H1 (cell line): ENCODE measurements at regions not wholly inside any gene's neighbourhood (a gene's known extent, or its start where the extent isn't known, plus 50 kb on each side); places are given as distances from the start of the nearest gene placed in this dataset.

Experiments used
- CTCF ChIA-PET: fragments of 300-600 bp; sonication (Branson Sonifier 250); formaldehyde crosslinking; loops from one replicate; lab custom pipeline; 2021; ENCODE audit not compliant: partially characterized antibody; lab: Charles Lee
- POLR2A ChIA-PET: fragments of 300-600 bp; sonication (Branson Sonifier 250); formaldehyde crosslinking; loops from one replicate; lab custom pipeline; 2021; ENCODE audit warnings: inconsistent platforms; ENCODE audit not compliant: partially characterized antibody; lab: Charles Lee
- DNase-seq, 2 experiments: peaks; one replicate each; pipeline versions ENCODE4 v3.0.0 to v3.0.0-alpha.2; 2010 to 2022; ENCODE audit warnings: low spot score in 2 of 2, low read depth in 1 of 2, mixed read lengths in 1 of 2
- FAIRE-seq: peaks from 2 replicates; lab custom pipeline; 2011; peaks lifted over from hg19 to GRCh38; lab: Jason Lieb, UNC
- H2AFZ ChIP-seq: 2 replicates; pipeline ENCODE4 v1.8.1; 2012; ENCODE audit warnings: low read length, inconsistent platforms
- H2AK5ac ChIP-seq: 2 replicates; pipeline ENCODE4 v1.6.1; 2013; ENCODE audit warnings: low read depth, low read length
- H2BK120ac ChIP-seq: replicated peaks from 2 replicates; pipeline ENCODE3; 2013; ENCODE audit warnings: low read depth, low read length, inconsistent platforms
- H2BK12ac ChIP-seq: 2 replicates; pipeline ENCODE4 v1.6.1; 2013; ENCODE audit warnings: low read depth, low read length
- H2BK15ac ChIP-seq: 2 replicates; pipeline ENCODE4 v1.6.1; 2013; ENCODE audit warnings: low read length
- H2BK20ac ChIP-seq: 2 replicates; pipeline ENCODE4 v1.6.1; 2013; ENCODE audit warnings: low read length
- H2BK5ac ChIP-seq: 2 replicates; pipeline ENCODE4 v1.6.1; 2013; ENCODE audit warnings: low read depth, low read length
- H3K14ac ChIP-seq: 2 replicates; pipeline ENCODE4 v1.6.1; 2013; ENCODE audit warnings: inconsistent platforms; ENCODE audit not compliant: insufficient read length
- H3K18ac ChIP-seq: 2 replicates; pipeline ENCODE4 v1.6.1; 2013; ENCODE audit warnings: low read length; ENCODE audit errors: extremely low read depth
- H3K23ac ChIP-seq: 2 replicates; pipeline ENCODE4 v1.6.1; 2013; ENCODE audit warnings: inconsistent platforms; ENCODE audit not compliant: insufficient read length
- H3K23me2 ChIP-seq: 2 replicates; pipeline ENCODE4 v1.6.1; 2013; ENCODE audit warnings: low read depth, low read length
- H3K27ac ChIP-seq: 2 replicates; pipeline ENCODE4 v1.6.1; 2011; ENCODE audit warnings: low read depth, low read length, inconsistent platforms
- H3K27me3 ChIP-seq, 4 experiments: replicated peaks in 1 of 4; 1 replicate in 1 of 4; 2 replicates in 3 of 4; pipeline versions ENCODE4 v1.6.1 to v1.8.1; 2011 to 2013; ENCODE audit warnings: low read length in 3 of 4, mild to moderate bottlenecking in 3 of 4, inconsistent platforms in 2 of 4, mixed read lengths in 2 of 4, moderate library complexity in 1 of 4; ENCODE audit not compliant: control insufficient read depth in 3 of 4, insufficient read depth in 3 of 4; ENCODE audit errors: extremely low read depth in 1 of 4
- H3K36me3 ChIP-seq, 4 experiments: 2 replicates each; pipeline versions ENCODE4 v1.6.1 to v1.8.1; 2011 to 2013; ENCODE audit warnings: mild to moderate bottlenecking in 4 of 4, low read length in 3 of 4, moderate library complexity in 2 of 4, control low read depth in 1 of 4, inconsistent platforms in 1 of 4; ENCODE audit not compliant: insufficient read depth in 4 of 4, control insufficient read depth in 2 of 4
- H3K4ac ChIP-seq: replicated peaks from 2 replicates; pipeline ENCODE3; 2013; ENCODE audit warnings: low read length, low read depth, mixed read lengths, inconsistent platforms; ENCODE audit not compliant: insufficient read length
- H3K4me1 ChIP-seq, 4 experiments: replicated peaks in 1 of 4; 1 replicate in 1 of 4; 2 replicates in 3 of 4; pipeline versions ENCODE4 v1.6.1 to v1.8.1; 2011 to 2013; ENCODE audit warnings: low read length in 3 of 4, inconsistent platforms in 2 of 4, mixed read lengths in 1 of 4; ENCODE audit not compliant: insufficient read depth in 4 of 4, control insufficient read depth in 3 of 4
- H3K4me2 ChIP-seq, 2 experiments: 2 replicates each; pipeline versions ENCODE4 v1.6.1 to v1.8.1; 2011 to 2013; ENCODE audit warnings: low read depth in 2 of 2, low read length in 2 of 2, control low read depth in 1 of 2, inconsistent platforms in 1 of 2, mild to moderate bottlenecking in 1 of 2; ENCODE audit not compliant: insufficient read depth in 1 of 2
- H3K4me3 ChIP-seq, 4 experiments: fragments of 200-600, 300-600 bp in 1 of 4; sonication (generic), shearing (Covaris generic), sonication (Bioruptor Twin) in 1 of 4; 2 replicates each; pipeline versions ENCODE4 v1.5.1 to v1.8.1; 2011 to 2016; ENCODE audit warnings: low read length in 4 of 4, low read depth in 3 of 4, control low read depth in 2 of 4, inconsistent platforms in 2 of 4, mild to moderate bottlenecking in 2 of 4, mixed read lengths in 1 of 4, moderate library complexity in 1 of 4; ENCODE audit not compliant: insufficient read depth in 2 of 4; ENCODE audit errors: extremely low read depth in 1 of 4
- H3K56ac ChIP-seq: replicated peaks from 2 replicates; pipeline ENCODE3; 2013; ENCODE audit warnings: low read depth, mild to moderate bottlenecking, mixed read lengths, low read length, inconsistent platforms; ENCODE audit not compliant: insufficient read length
- H3K79me1 ChIP-seq: 2 replicates; pipeline ENCODE4 v1.6.1; 2013; ENCODE audit warnings: low read depth, low read length, control low read depth
- H3K79me2 ChIP-seq, 2 experiments: 2 replicates each; pipeline versions ENCODE4 v1.6.1 to v1.8.1; 2012 to 2013; ENCODE audit warnings: low read length in 2 of 2, mild to moderate bottlenecking in 2 of 2, inconsistent platforms in 1 of 2; ENCODE audit not compliant: insufficient read depth in 2 of 2, control insufficient read depth in 1 of 2
- H3K9ac ChIP-seq, 4 experiments: replicated peaks in 1 of 4; 1 replicate in 1 of 4; 2 replicates in 3 of 4; pipeline versions ENCODE4 v1.6.1 to v1.8.1; 2011 to 2013; ENCODE audit warnings: low read depth in 3 of 4, low read length in 3 of 4, control low read depth in 2 of 4, mild to moderate bottlenecking in 2 of 4, moderate library complexity in 2 of 4, inconsistent platforms in 1 of 4; ENCODE audit errors: extremely low read depth in 1 of 4
- H3K9me3 ChIP-seq, 2 experiments: 2 replicates each; pipeline versions ENCODE4 v1.6.1 to v1.8.1; 2012 to 2013; ENCODE audit warnings: mild to moderate bottlenecking in 2 of 2, moderate library complexity in 2 of 2, control low read depth in 1 of 2, inconsistent platforms in 1 of 2, low read depth in 1 of 2, low read length in 1 of 2, mixed read lengths in 1 of 2; ENCODE audit not compliant: insufficient read depth in 2 of 2
- H4K20me1 ChIP-seq, 2 experiments: replicated peaks in 1 of 2; 2 replicates each; pipeline versions ENCODE3 to v1.8.1; 2011 to 2013; ENCODE audit warnings: inconsistent platforms in 2 of 2, low read length in 2 of 2, mild to moderate bottlenecking in 1 of 2; ENCODE audit not compliant: insufficient read depth in 2 of 2, control insufficient read depth in 1 of 2
- H4K5ac ChIP-seq: 2 replicates; pipeline ENCODE4 v1.6.1; 2013; ENCODE audit warnings: low read length, low read depth, mixed read lengths, inconsistent platforms; ENCODE audit not compliant: insufficient read length
- H4K8ac ChIP-seq: 2 replicates; pipeline ENCODE4 v1.8.0; 2013; ENCODE audit warnings: mild to moderate bottlenecking, moderate library complexity, low read length, inconsistent platforms; ENCODE audit not compliant: insufficient read depth; ENCODE audit errors: extremely low read depth
- H4K91ac ChIP-seq: replicated peaks from 2 replicates; pipeline ENCODE3; 2013; ENCODE audit warnings: low read length, mixed read lengths, inconsistent platforms; ENCODE audit not compliant: insufficient read length
- ASH2L ChIP-seq: fragments of 200-600, 300-600 bp; sonication (generic); IDR thresholded peaks from one replicate; pipeline ENCODE4 v1.7.1; 2017; ENCODE audit warnings: low read length
- JUN ChIP-seq: IDR thresholded peaks from 2 replicates; pipeline ENCODE4 v1.6.1; 2011; ENCODE audit warnings: low read depth, mild to moderate bottlenecking, improper control_type of control experiment, low read length
- WGBS, 2 experiments: shearing (Covaris generic) in 1 of 2; methylation state at CpG; one replicate each; pipeline versions ENCODE4 v1.1.6 to v1.1.7; 2013 to 2015; ENCODE audit warnings: low lambda C conversion rate in 2 of 2, mixed read lengths in 2 of 2, inconsistent platforms in 1 of 2, low coverage in 1 of 2, missing lambda C conversion rate in 1 of 2; ENCODE audit not compliant: insufficient replicate concordance in 2 of 2, insufficient coverage in 1 of 2, insufficient read length in 1 of 2; ENCODE audit errors: extremely low coverage in 1 of 2, missing lambda C conversion rate in 1 of 2; 5-methylcytosine and 5-hydroxymethylcytosine counted together

GRCh38 chr16:79865918-79866317 lies 265.4 kb upstream of the MAF start:
- no peak overlapping the region for H2AFZ ChIP-seq
- H3K4me2 ChIP-seq = no peak overlapping the region
- no peak overlapping the region for H2BK15ac ChIP-seq
- ChIA-PET CTCF (interaction anchor here (1.3 kb wide), 1 partner anchor 98 kb away, joined by 3 read pairs; no protein-coding TSS in a partner anchor), POLR2A (no interaction called here)
- TF ChIP-seq JUN (no peak), ASH2L (no peak)
- H2BK5ac ChIP-seq = no peak overlapping the region
- H3K23ac ChIP-seq = no peak overlapping the region
- no peak overlapping the region for H3K56ac ChIP-seq
- H3K36me3 ChIP-seq = no peaks in the 10 kb centered on the region
- H3K23me2 ChIP-seq = no peaks in the 10 kb centered on the region
- 92% methylated on average over 6 of the region's 6 CpGs; no CpG with 5 or more reads in 1 of the 2 experiments for WGBS, 2 experiments
- no peak overlapping the region for H3K27ac ChIP-seq
- H2BK120ac ChIP-seq = no peak overlapping the region
- no peak overlapping the region for H4K8ac ChIP-seq
- no peak overlapping the region for H3K14ac ChIP-seq
- no peaks in the 10 kb centered on the region for H3K79me1 ChIP-seq
- H3K4me3 ChIP-seq = no peak overlapping the region
- no peaks in the 10 kb centered on the region for H3K9me3 ChIP-seq
- H3K79me2 ChIP-seq = no peaks in the 10 kb centered on the region
- no peak overlapping the region for H2BK12ac ChIP-seq
- no peak overlapping the region for H2AK5ac ChIP-seq
- H4K5ac ChIP-seq = no peak overlapping the region
- FAIRE-seq = no peak
- no peak overlapping the region for H3K4ac ChIP-seq
- H2BK20ac ChIP-seq = no peak overlapping the region
- H3K27me3 ChIP-seq = no peaks in the 10 kb centered on the region
- no peak overlapping the region for H4K91ac ChIP-seq
- H3K4me1 ChIP-seq = no peaks in the 10 kb centered on the region
- no peak for DNase-seq
- H3K9ac ChIP-seq = no peak overlapping the region
- no peaks in the 10 kb centered on the region for H4K20me1 ChIP-seq
- H3K18ac ChIP-seq = no peak overlapping the region
